ENCODE measurements at regions not wholly inside any gene's neighbourhood (a gene's known extent, or its start where the extent isn't known, plus 50 kb on each side); places are given as distances from the start of the nearest gene placed in this dataset.

GRCh38 chr4:162523171-162523570 is 359.4 kb upstream of the FSTL5 start:
- no peak for TF ChIP-seq CTCF (IDR thresholded peaks at IDR 0.05; ENCODE audit: insufficient read depth, low read length)
- TF ChIP-seq REST (IDR thresholded peaks at IDR 0.05; ENCODE audit: insufficient replicate concordance, low read depth) = no peak
- TF ChIP-seq POLR2AphosphoS5 (IDR thresholded peaks at IDR 0.05; ENCODE audit: low read depth) = no peak
- no peak for TF ChIP-seq SPI1 (IDR thresholded peaks at IDR 0.05; ENCODE audit: borderline replicate concordance, low read depth)

Data from HL-60 (cell line).